Glutamatergic neuron (in vitro differentiated cells): ENCODE measurements at regions not wholly inside any gene's neighbourhood (a gene's known extent, or its start where the extent isn't known, plus 50 kb on each side); places are given as distances from the start of the nearest gene placed in this dataset.

Source experiments
- DNase-seq: peaks from one replicate; pipeline ENCODE4 v3.0.0; 2022
- H3K27ac Mint-ChIP-seq: one replicate; pipeline ENCODE4 v1.8.0; 2020; ENCODE audit warnings: mild to moderate bottlenecking, mixed read lengths, inconsistent platforms; ENCODE audit not compliant: unreplicated experiment
- H3K27me3 Mint-ChIP-seq: one replicate; pipeline ENCODE4 v1.8.0; 2020; ENCODE audit warnings: mild to moderate bottlenecking, moderate library complexity, mixed read lengths, inconsistent platforms; ENCODE audit not compliant: unreplicated experiment
- H3K36me3 Mint-ChIP-seq: one replicate; pipeline ENCODE4 v1.8.0; 2020; ENCODE audit warnings: mild to moderate bottlenecking, mixed read lengths, inconsistent platforms; ENCODE audit not compliant: unreplicated experiment
- H3K4me1 Mint-ChIP-seq: one replicate; pipeline ENCODE4 v1.8.0; 2020; ENCODE audit warnings: mild to moderate bottlenecking, low read depth, mixed read lengths, inconsistent platforms; ENCODE audit not compliant: unreplicated experiment
- H3K4me3 Mint-ChIP-seq: one replicate; pipeline ENCODE4 v1.8.0; 2020; ENCODE audit warnings: mild to moderate bottlenecking, mixed read lengths, inconsistent platforms; ENCODE audit not compliant: unreplicated experiment
- H3K9me3 Mint-ChIP-seq: one replicate; pipeline ENCODE4 v1.8.0; 2020; ENCODE audit warnings: mild to moderate bottlenecking, moderate library complexity, mixed read lengths, inconsistent platforms; ENCODE audit not compliant: unreplicated experiment
- CTCF ChIP-seq: fragments of 200-600 bp; sonication (generic); IDR thresholded peaks from one replicate; pipeline ENCODE4 v1.5.0; 2021; ENCODE audit not compliant: partially characterized antibody, unreplicated experiment

DNA sequence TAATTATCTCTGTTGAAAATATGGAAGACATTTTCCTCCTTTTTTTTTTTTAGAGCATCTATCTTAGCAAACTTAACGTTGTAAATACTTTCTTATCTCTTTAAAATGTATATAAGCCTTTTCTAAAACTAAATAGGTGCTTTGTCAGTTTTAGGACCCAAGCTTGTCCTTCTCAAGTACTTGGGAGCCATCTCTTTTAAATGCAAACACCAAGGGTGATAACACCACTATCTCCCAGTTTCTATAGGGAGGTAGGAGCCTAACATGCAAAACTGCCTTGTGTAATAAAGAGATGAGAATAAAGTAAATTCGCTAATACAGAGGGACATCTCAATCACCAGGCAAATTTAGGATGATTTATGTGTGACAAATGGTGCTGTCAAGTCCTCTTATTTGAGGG is 157.0 kb upstream of the FAM83B start:
- Mint-ChIP-seq H3K27ac (no peak overlapping the region), H3K36me3 (no peaks in the 10 kb centered on the region), H3K4me3 (no peak overlapping the region), H3K27me3 (peaks cover 5% of the 10 kb centered on the region), H3K4me1 (no peaks in the 10 kb centered on the region), H3K9me3 (no peaks in the 10 kb centered on the region)
- no peak for DNase-seq
- TF ChIP-seq CTCF = no peak

DNA sequence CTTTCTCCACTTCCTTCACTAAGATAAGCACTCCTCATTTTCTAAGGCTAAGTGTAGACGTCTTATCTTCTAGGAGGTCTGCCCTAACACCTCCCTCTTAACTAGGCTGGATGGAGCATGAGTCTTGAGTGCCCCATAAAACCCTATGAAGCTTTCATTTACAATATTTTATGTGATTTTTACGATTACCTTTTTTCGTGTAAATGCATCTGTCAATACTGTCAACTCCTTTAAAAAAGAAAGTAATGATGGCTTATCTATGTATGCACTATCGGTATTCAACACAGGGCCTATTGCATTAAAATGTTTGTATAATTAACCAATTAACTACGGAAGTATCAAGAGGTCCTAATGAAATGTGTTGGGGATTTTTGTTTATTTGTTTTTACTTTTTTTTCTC is 156.0 kb upstream of the FAM83B start:
- no peaks in the 10 kb centered on the region for H3K36me3 Mint-ChIP-seq
- TF ChIP-seq CTCF = no peak
- H3K27ac Mint-ChIP-seq = no peak overlapping the region
- peaks cover 5% of the 10 kb centered on the region for H3K27me3 Mint-ChIP-seq
- no peaks in the 10 kb centered on the region for H3K4me1 Mint-ChIP-seq
- no peaks in the 10 kb centered on the region for H3K9me3 Mint-ChIP-seq
- H3K4me3 Mint-ChIP-seq = no peak overlapping the region
- DNase-seq = no peak

- H3K4me1 Mint-ChIP-seq = peaks cover 1% of the 10 kb centered on the region
- H3K27me3 Mint-ChIP-seq = peaks cover 5% of the 10 kb centered on the region
Measured at GRCh38 chr6:54694928-54695532, 151.5 kb upstream of the FAM83B start.

GRCh38 chr6:54695815-54696214 is 150.8 kb upstream of the FAM83B start:
- DNase-seq = no peak
- no peaks in the 10 kb centered on the region for H3K9me3 Mint-ChIP-seq
- H3K4me3 Mint-ChIP-seq = no peak overlapping the region
- H3K27me3 Mint-ChIP-seq = peaks cover 4% of the 10 kb centered on the region
- peaks cover 1% of the 10 kb centered on the region for H3K4me1 Mint-ChIP-seq
- no peak for TF ChIP-seq CTCF
- H3K36me3 Mint-ChIP-seq = no peaks in the 10 kb centered on the region
- H3K27ac Mint-ChIP-seq = no peak overlapping the region

More at GRCh38 chr6:54694928-54695532, 151.5 kb upstream of the FAM83B start:
- no peaks in the 10 kb centered on the region for H3K9me3 Mint-ChIP-seq
- TF ChIP-seq CTCF = no peak
- DNase-seq = no peak
- H3K4me3 Mint-ChIP-seq = no peak overlapping the region
- no peak overlapping the region for H3K27ac Mint-ChIP-seq
- H3K36me3 Mint-ChIP-seq = no peaks in the 10 kb centered on the region

GRCh38 chr6:54697424-54697823 is 149.1 kb upstream of the FAM83B start:
- peaks cover 1% of the 10 kb centered on the region for H3K4me1 Mint-ChIP-seq
- no peaks in the 10 kb centered on the region for H3K36me3 Mint-ChIP-seq
- H3K9me3 Mint-ChIP-seq = no peaks in the 10 kb centered on the region
- DNase-seq = no peak
- peak; percentile 10 for TF ChIP-seq CTCF
- no peaks in the 10 kb centered on the region for H3K27me3 Mint-ChIP-seq
- H3K27ac Mint-ChIP-seq = no peak overlapping the region
- H3K4me3 Mint-ChIP-seq = no peak overlapping the region
